Keratinocyte (primary cell): ENCODE measurements at regions not wholly inside any gene's neighbourhood (a gene's known extent, or its start where the extent isn't known, plus 50 kb on each side); places are given as distances from the start of the nearest gene placed in this dataset.

Experiments used
- CTCF ChIP-seq, 3 experiments: IDR thresholded peaks in 1 of 3; conservative IDR thresholded peaks in 1 of 3; optimal IDR thresholded peaks in 1 of 3; 2 replicates in 2 of 3; 3 replicates in 1 of 3; pipeline versions ENCODE3 to v1.5.1; 2011; ENCODE audit warnings: low read length in 3 of 3, mild to moderate bottlenecking in 3 of 3, moderate library complexity in 2 of 3, control low read depth in 1 of 3, inconsistent platforms in 1 of 3; ENCODE audit not compliant: insufficient read depth in 2 of 3; ENCODE audit errors: extremely low read depth in 1 of 3
- EZH2 ChIP-seq: IDR thresholded peaks from one replicate; pipeline ENCODE4 v1.6.1; 2012; ENCODE audit warnings: inconsistent platforms, mild to moderate bottlenecking, low read length, moderate library complexity

- TF ChIP-seq CTCF (optimal IDR thresholded peaks at IDR 0.05 in 1 of 3, IDR thresholded peaks at IDR 0.05 in 1 of 3, conservative IDR thresholded peaks at IDR 0.05 in 1 of 3; ENCODE audit: extremely low read depth in 1 of 3, insufficient read depth in 2 of 3, low read length in 3 of 3) (no peak), EZH2 (no peak)
Measured at GRCh38 chr11:112457532-112457931, 196.9 kb upstream of the PLET1 start.
